SK-N-MC (cell line): ENCODE measurements at regions not wholly inside any gene's neighbourhood (a gene's known extent, or its start where the extent isn't known, plus 50 kb on each side); places are given as distances from the start of the nearest gene placed in this dataset.
A peak's percentile ranks its signal among the peaks of the same experiment; 100 is the strongest.

Experiments used
- DNase-seq: peaks from one replicate; pipeline ENCODE4 v3.0.0-alpha.2; 2011; ENCODE audit warnings: low read depth, low spot score
- H3K27ac ChIP-seq: fragments of 200-600 bp; sonication (generic); 2 replicates; pipeline ENCODE4 v1.5.1; 2016; ENCODE audit warnings: mixed run types
- H3K36me3 ChIP-seq: fragments of 200-600 bp; sonication (generic); 2 replicates; pipeline ENCODE4 v1.6.1; 2017; ENCODE audit warnings: antibody characterized with exemption, low read length, mixed read lengths; ENCODE audit not compliant: insufficient read depth
- H3K4me3 ChIP-seq: fragments of 200-600 bp; sonication (generic); 2 replicates; pipeline ENCODE4 v1.5.1; 2016
- H3K9ac ChIP-seq: fragments of 200-600 bp; sonication (generic); 2 replicates; pipeline ENCODE4 v1.8.0; 2017; ENCODE audit warnings: mixed run types, mixed read lengths; ENCODE audit not compliant: insufficient read length
- H3K9me3 ChIP-seq: fragments of 200-600 bp; sonication (generic); 2 replicates; pipeline ENCODE4 v1.6.1; 2017; ENCODE audit warnings: low read depth, mild to moderate bottlenecking, antibody characterized with exemption, low read length, moderate library complexity, mixed read lengths
- EZH2 ChIP-seq: fragments of 200-600 bp; sonication (generic); IDR thresholded peaks from one replicate; pipeline ENCODE4 v1.6.1; 2017; ENCODE audit warnings: antibody characterized with exemption
- FOXP2 ChIP-seq: optimal IDR thresholded peaks from 2 replicates; pipeline ENCODE3; 2011; ENCODE audit warnings: mild to moderate bottlenecking, moderate library complexity; ENCODE audit not compliant: insufficient read depth; ENCODE audit errors: extremely low read length, control extremely low read depth
- POLR2AphosphoS5 ChIP-seq: IDR thresholded peaks from 2 replicates; pipeline ENCODE4 v1.6.1; 2012; ENCODE audit warnings: mild to moderate bottlenecking, low read depth, low read length, borderline replicate concordance

GRCh38 chr6:139972116-139972515 lies 597.7 kb upstream of the CITED2 start:
- no peaks in the 10 kb centered on the region for H3K9me3 ChIP-seq
- DNase-seq: no peak
- H3K4me3 ChIP-seq: no peak overlapping the region
- H3K27ac ChIP-seq: no peak overlapping the region
- H3K36me3 ChIP-seq: no peaks in the 10 kb centered on the region
- no peak overlapping the region for H3K9ac ChIP-seq
- no peak for TF ChIP-seq POLR2AphosphoS5
- no peak for TF ChIP-seq EZH2
- no peak for TF ChIP-seq FOXP2

- no peak overlapping the region for H3K27ac ChIP-seq
- H3K36me3 ChIP-seq: no peaks in the 10 kb centered on the region
- no peak for DNase-seq
- no peaks in the 10 kb centered on the region for H3K9me3 ChIP-seq
- no peak overlapping the region for H3K4me3 ChIP-seq
- no peak overlapping the region for H3K9ac ChIP-seq
- no peak for TF ChIP-seq FOXP2
These were observed 596.1 kb upstream of the CITED2 start for GRCh38 chr6:139970591-139970991.

- no peak overlapping the region for H3K4me3 ChIP-seq
- TF ChIP-seq POLR2AphosphoS5 (no peak), EZH2 (no peak), FOXP2 (no peak)
- DNase-seq: no peak
- no peak overlapping the region for H3K9ac ChIP-seq
- H3K9me3 ChIP-seq: no peaks in the 10 kb centered on the region
- no peak overlapping the region for H3K27ac ChIP-seq
- H3K36me3 ChIP-seq: no peaks in the 10 kb centered on the region
These were observed 593.0 kb upstream of the CITED2 start for GRCh38 chr6:139967497-139967896.

GRCh38 chr6:139965393-139965792 lies 590.9 kb upstream of the CITED2 start:
- Histone ChIP-seq H3K9ac (peak overlapping the region; percentile 67), H3K36me3 (no peaks in the 10 kb centered on the region), H3K9me3 (no peaks in the 10 kb centered on the region), H3K27ac (peak overlapping the region; percentile 96), H3K4me3 (peak overlapping the region; percentile 67)
- TF ChIP-seq FOXP2: no peak
- peak; percentile 47; the same call in 1 of the 2 replicates for TF ChIP-seq POLR2AphosphoS5
- no peak for TF ChIP-seq EZH2
- DNase-seq: no peak

GRCh38 chr6:139964737-139965136 lies 590.3 kb upstream of the CITED2 start:
- no peak for DNase-seq
- Histone ChIP-seq H3K36me3 (no peaks in the 10 kb centered on the region), H3K4me3 (peak overlapping the region; percentile 67), H3K9me3 (no peaks in the 10 kb centered on the region), H3K9ac (peak overlapping the region; percentile 67), H3K27ac (peak overlapping the region; percentile 96)
- TF ChIP-seq FOXP2 (no peak), POLR2AphosphoS5 (no peak; the same call in 1 of the 2 replicates), EZH2 (no peak)

GRCh38 chr6:139962654-139963347 lies 588.4 kb upstream of the CITED2 start:
- no peak overlapping the region for H3K4me3 ChIP-seq
- no peaks in the 10 kb centered on the region for H3K36me3 ChIP-seq
- no peaks in the 10 kb centered on the region for H3K9me3 ChIP-seq
- DNase-seq: no peak
- H3K9ac ChIP-seq: no peak overlapping the region
- no peak overlapping the region for H3K27ac ChIP-seq
- TF ChIP-seq FOXP2 (no peak), POLR2AphosphoS5 (no peak), EZH2 (no peak)

GRCh38 chr6:139961190-139961589 lies 586.7 kb upstream of the CITED2 start:
- H3K9ac ChIP-seq: peak overlapping the region; percentile 38
- H3K9me3 ChIP-seq: no peaks in the 10 kb centered on the region
- H3K27ac ChIP-seq: peak overlapping the region; percentile 64
- TF ChIP-seq POLR2AphosphoS5 (no peak), EZH2 (no peak), FOXP2 (no peak)
- no peaks in the 10 kb centered on the region for H3K36me3 ChIP-seq
- no peak overlapping the region for H3K4me3 ChIP-seq
- no peak for DNase-seq

GRCh38 chr6:139960671-139961070 lies 586.2 kb upstream of the CITED2 start:
- H3K27ac ChIP-seq: peak overlapping the region; percentile 64
- H3K9ac ChIP-seq: peak overlapping the region; percentile 38
- DNase-seq: no peak
- no peaks in the 10 kb centered on the region for H3K36me3 ChIP-seq
- no peaks in the 10 kb centered on the region for H3K9me3 ChIP-seq
- peak overlapping the region; percentile 18; the same call in 1 of the 2 replicates for H3K4me3 ChIP-seq
- no peak for TF ChIP-seq POLR2AphosphoS5
- no peak for TF ChIP-seq FOXP2
- TF ChIP-seq EZH2: no peak

- TF ChIP-seq EZH2 (no peak), FOXP2 (no peak), POLR2AphosphoS5 (no peak)
- H3K9me3 ChIP-seq: peaks cover 12% of the 10 kb centered on the region; the same call in 1 of the 2 replicates
- DNase-seq: no peak
- H3K4me3 ChIP-seq: no peak overlapping the region
- H3K27ac ChIP-seq: no peak overlapping the region
- H3K36me3 ChIP-seq: no peaks in the 10 kb centered on the region
- H3K9ac ChIP-seq: no peak overlapping the region
These were observed 581.1 kb upstream of the CITED2 start for GRCh38 chr6:139955366-139956155.
